ENCODE measurements at regions not wholly inside any gene's neighbourhood (a gene's known extent, or its start where the extent isn't known, plus 50 kb on each side); places are given as distances from the start of the nearest gene placed in this dataset.

GRCh38 chr1:209208648-209209047, 374.9 kb upstream of the CAMK1G start:
- H4K20me1 ChIP-seq (ENCODE audit: insufficient read depth, low read length) = no peaks in the 10 kb centered on the region
- H3K9ac ChIP-seq (ENCODE audit: low read depth, low read length) = no peak overlapping the region
- H3K36me3 ChIP-seq (ENCODE audit: insufficient read depth, low read length) = no peaks in the 10 kb centered on the region
- H3K4me3 ChIP-seq (ENCODE audit: low read depth in 1 of 2, low read length in 2 of 2) = no peak overlapping the region
- no peak overlapping the region for H3K27ac ChIP-seq (ENCODE audit: low read length)
- no peaks in the 10 kb centered on the region for H3K27me3 ChIP-seq (ENCODE audit: insufficient read depth, low read length, poor library complexity)
- H3K9me3 ChIP-seq (ENCODE audit: insufficient read depth, low read length, severe bottlenecking) = no peaks in the 10 kb centered on the region
- H3K79me2 ChIP-seq (ENCODE audit: insufficient read depth, low read length) = no peaks in the 10 kb centered on the region
- H3K4me1 ChIP-seq (ENCODE audit: insufficient read depth, low read length) = peaks cover 10% of the 10 kb centered on the region
- TF ChIP-seq EZH2 (IDR thresholded peaks at IDR 0.05; ENCODE audit: borderline replicate concordance, low read depth, low read length, severe bottlenecking) (no peak), CTCF (IDR thresholded peaks at IDR 0.05; ENCODE audit: borderline replicate concordance, extremely low read depth, low read length, poor library complexity, severe bottlenecking) (no peak)
- H2AFZ ChIP-seq (ENCODE audit: low read depth, low read length) = no peak overlapping the region
- no peak overlapping the region for H3K4me2 ChIP-seq (ENCODE audit: insufficient read depth, low read length)
- DNase-seq = no peak
- no peak for ATAC-seq (ENCODE audit: insufficient read depth, low read depth)

- Histone ChIP-seq H3K27me3 (ENCODE audit: insufficient read depth, low read length, poor library complexity) (no peaks in the 10 kb centered on the region), H3K27ac (ENCODE audit: low read length) (no peak overlapping the region), H3K79me2 (ENCODE audit: insufficient read depth, low read length) (no peaks in the 10 kb centered on the region), H4K20me1 (ENCODE audit: insufficient read depth, low read length) (no peaks in the 10 kb centered on the region), H3K4me2 (ENCODE audit: insufficient read depth, low read length) (no peak overlapping the region), H3K4me3 (ENCODE audit: low read depth in 1 of 2, low read length in 2 of 2) (no peak overlapping the region), H3K4me1 (ENCODE audit: insufficient read depth, low read length) (peaks cover 26% of the 10 kb centered on the region), H3K36me3 (ENCODE audit: insufficient read depth, low read length) (no peaks in the 10 kb centered on the region), H3K9ac (ENCODE audit: low read depth, low read length) (no peak overlapping the region), H2AFZ (ENCODE audit: low read depth, low read length) (no peak overlapping the region), H3K9me3 (ENCODE audit: insufficient read depth, low read length, severe bottlenecking) (no peaks in the 10 kb centered on the region)
- ATAC-seq (ENCODE audit: insufficient read depth, low read depth) (no peak), DNase-seq (no peak)
- TF ChIP-seq EZH2 (IDR thresholded peaks at IDR 0.05; ENCODE audit: borderline replicate concordance, low read depth, low read length, severe bottlenecking) (no peak), CTCF (IDR thresholded peaks at IDR 0.05; ENCODE audit: borderline replicate concordance, extremely low read depth, low read length, poor library complexity, severe bottlenecking) (no peak)
Observed at GRCh38 chr1:209213989-209214388, 369.5 kb upstream of the CAMK1G start.

GRCh38 chr1:209215826-209216225, 367.7 kb upstream of the CAMK1G start:
- H3K9me3 ChIP-seq (ENCODE audit: insufficient read depth, low read length, severe bottlenecking) = no peaks in the 10 kb centered on the region
- peaks cover 40% of the 10 kb centered on the region for H3K4me1 ChIP-seq (ENCODE audit: insufficient read depth, low read length)
- H3K27ac ChIP-seq (ENCODE audit: low read length) = no peak overlapping the region
- H3K4me2 ChIP-seq (ENCODE audit: insufficient read depth, low read length) = no peak overlapping the region
- no peak for DNase-seq
- no peaks in the 10 kb centered on the region for H3K36me3 ChIP-seq (ENCODE audit: insufficient read depth, low read length)
- no peak overlapping the region for H2AFZ ChIP-seq (ENCODE audit: low read depth, low read length)
- TF ChIP-seq CTCF (IDR thresholded peaks at IDR 0.05; ENCODE audit: borderline replicate concordance, extremely low read depth, low read length, poor library complexity, severe bottlenecking) (no peak), EZH2 (IDR thresholded peaks at IDR 0.05; ENCODE audit: borderline replicate concordance, low read depth, low read length, severe bottlenecking) (no peak)
- H4K20me1 ChIP-seq (ENCODE audit: insufficient read depth, low read length) = no peaks in the 10 kb centered on the region
- H3K27me3 ChIP-seq (ENCODE audit: insufficient read depth, low read length, poor library complexity) = no peaks in the 10 kb centered on the region
- no peaks in the 10 kb centered on the region for H3K79me2 ChIP-seq (ENCODE audit: insufficient read depth, low read length)
- ATAC-seq (ENCODE audit: insufficient read depth, low read depth) = no peak
- H3K4me3 ChIP-seq (ENCODE audit: low read depth in 1 of 2, low read length in 2 of 2) = no peak overlapping the region
- no peak overlapping the region for H3K9ac ChIP-seq (ENCODE audit: low read depth, low read length)

- ATAC-seq (ENCODE audit: insufficient read depth, low read depth) (no peak), DNase-seq (no peak)
- no peak for TF ChIP-seq CTCF (IDR thresholded peaks at IDR 0.05; ENCODE audit: borderline replicate concordance, extremely low read depth, low read length, poor library complexity, severe bottlenecking)
- no peak for TF ChIP-seq EZH2 (IDR thresholded peaks at IDR 0.05; ENCODE audit: borderline replicate concordance, low read depth, low read length, severe bottlenecking)
- Histone ChIP-seq H3K79me2 (ENCODE audit: insufficient read depth, low read length) (no peaks in the 10 kb centered on the region), H3K9ac (ENCODE audit: low read depth, low read length) (no peak overlapping the region), H3K9me3 (ENCODE audit: insufficient read depth, low read length, severe bottlenecking) (no peaks in the 10 kb centered on the region), H3K36me3 (ENCODE audit: insufficient read depth, low read length) (no peaks in the 10 kb centered on the region), H3K4me2 (ENCODE audit: insufficient read depth, low read length) (no peak overlapping the region), H4K20me1 (ENCODE audit: insufficient read depth, low read length) (no peaks in the 10 kb centered on the region), H3K27me3 (ENCODE audit: insufficient read depth, low read length, poor library complexity) (no peaks in the 10 kb centered on the region), H3K4me1 (ENCODE audit: insufficient read depth, low read length) (peaks cover 53% of the 10 kb centered on the region), H3K4me3 (ENCODE audit: low read depth in 1 of 2, low read length in 2 of 2) (no peak overlapping the region), H2AFZ (ENCODE audit: low read depth, low read length) (no peak overlapping the region), H3K27ac (ENCODE audit: low read length) (no peak overlapping the region; the same call in 1 of the 2 replicates)
Observed at GRCh38 chr1:209218113-209218512, 365.4 kb upstream of the CAMK1G start.

Measured in DND-41 (cell line).